Natural killer cell (primary cell): ENCODE measurements at regions not wholly inside any gene's neighbourhood (a gene's known extent, or its start where the extent isn't known, plus 50 kb on each side); places are given as distances from the start of the nearest gene placed in this dataset.

Experiments used
- ATAC-seq, 3 donors: fragments of 150-1000 bp in 2 of 3; fragments of 200-7000 bp in 1 of 3; cut with Tn5 transposase; 1 replicate in 1 of 3; 2 replicates in 2 of 3; pipeline ENCODE4 v1.10.0; 2021; ENCODE audit warnings: mild to moderate bottlenecking in 2 of 3, moderate library complexity in 2 of 3
- DNase-seq, 2 donors: peaks; one replicate each; pipeline versions ENCODE4 v3.0.0 to v3.0.0-alpha.2; 2013 to 2021; ENCODE audit warnings: mixed read lengths in 1 of 2
- H3K27ac ChIP-seq: one replicate; pipeline ENCODE4 v1.5.1; 2013; ENCODE audit warnings: mild to moderate bottlenecking, low read length
- H3K27me3 ChIP-seq: one replicate; pipeline ENCODE4 v1.6.1; 2013; ENCODE audit warnings: low read length; ENCODE audit not compliant: control insufficient read depth, insufficient read depth
- H3K36me3 ChIP-seq: one replicate; pipeline ENCODE4 v1.6.1; 2013; ENCODE audit warnings: low read length; ENCODE audit not compliant: control insufficient read depth, insufficient read depth
- H3K4me1 ChIP-seq: one replicate; pipeline ENCODE4 v1.6.1; 2013; ENCODE audit warnings: low read length; ENCODE audit not compliant: control insufficient read depth, insufficient read depth
- H3K4me3 ChIP-seq: one replicate; pipeline ENCODE4 v1.5.1; 2013; ENCODE audit warnings: low read length
- H3K9me3 ChIP-seq: one replicate; pipeline ENCODE4 v1.6.1; 2013; ENCODE audit warnings: low read length; ENCODE audit not compliant: control insufficient read depth, insufficient read depth
- H3K27ac Mint-ChIP-seq, 2 donors: one replicate each; pipeline ENCODE4 v1.8.0; 2022; ENCODE audit warnings: mild to moderate bottlenecking in 2 of 2, mixed read lengths in 2 of 2, moderate library complexity in 1 of 2
- H3K27me3 Mint-ChIP-seq, 2 donors: one replicate each; pipeline ENCODE4 v1.8.0; 2022; ENCODE audit warnings: low read depth in 2 of 2, mixed read lengths in 2 of 2
- H3K36me3 Mint-ChIP-seq: one replicate; pipeline ENCODE4 v1.8.0; 2022; ENCODE audit warnings: mixed read lengths
- H3K4me1 Mint-ChIP-seq, 2 donors: one replicate each; pipeline ENCODE4 v1.8.0; 2022; ENCODE audit warnings: mixed read lengths in 2 of 2
- H3K4me3 Mint-ChIP-seq: one replicate; pipeline ENCODE4 v1.8.0; 2022; ENCODE audit warnings: mild to moderate bottlenecking, moderate library complexity, mixed read lengths
- H3K9me3 Mint-ChIP-seq, 2 donors: one replicate each; pipeline ENCODE4 v1.8.0; 2022; ENCODE audit warnings: mixed read lengths in 2 of 2
- CTCF ChIP-seq: fragments of 200-600 bp; IDR thresholded peaks from one replicate; pipeline ENCODE4 v1.8.0; 2022; ENCODE audit warnings: antibody characterized with exemption
- WGBS: methylation state at CpG from one replicate; pipeline ENCODE4 v1.1.7; 2013; ENCODE audit warnings: missing lambda C conversion rate; ENCODE audit not compliant: insufficient coverage; 5-methylcytosine and 5-hydroxymethylcytosine counted together
- intact Hi-C: fragments of 100-400 bp; cut with micrococcal nuclease; formaldehyde crosslinking; loops from one replicate; pipeline ENCODE4 v1.14.2; 2022

GRCh38 chr3:34650131-34650530 is 851.7 kb downstream of the PDCD6IP start:
- Mint-ChIP-seq H3K27me3 (no peaks in the 10 kb centered on the region), H3K9me3 (peaks cover 3 to 4% of the 10 kb centered on the region in 2 donors), H3K4me1 (no peaks in the 10 kb centered on the region), H3K27ac (no peak overlapping the region), H3K36me3 (no peaks in the 10 kb centered on the region), H3K4me3 (no peak overlapping the region)
- Histone ChIP-seq H3K4me3 (no peak overlapping the region), H3K27ac (no peak overlapping the region), H3K4me1 (no peaks in the 10 kb centered on the region), H3K36me3 (no peaks in the 10 kb centered on the region), H3K9me3 (no peaks in the 10 kb centered on the region), H3K27me3 (no peaks in the 10 kb centered on the region)
- WGBS, result 81% methylated on average over 4 of the region's 4 CpGs
- no peak for TF ChIP-seq CTCF
- ATAC-seq, result no peak
- intact Hi-C loops, result no loop called here
- no peak for DNase-seq

GRCh38 chr3:34668915-34669314 is 870.5 kb downstream of the PDCD6IP start:
- 64% methylated on average over 3 of the region's 3 CpGs for WGBS
- ATAC-seq (no peak), DNase-seq (no peak)
- no peaks in the 10 kb centered on the region for H3K27me3 ChIP-seq
- H3K4me1 Mint-ChIP-seq, result no peaks in the 10 kb centered on the region
- H3K27me3 Mint-ChIP-seq, result no peaks in the 10 kb centered on the region
- no peak for TF ChIP-seq CTCF
- H3K4me3 ChIP-seq, result no peak overlapping the region
- H3K9me3 Mint-ChIP-seq, result peaks cover 9 to 14% of the 10 kb centered on the region in 2 donors
- H3K36me3 Mint-ChIP-seq, result no peaks in the 10 kb centered on the region
- no peak overlapping the region for H3K27ac Mint-ChIP-seq
- H3K4me3 Mint-ChIP-seq, result no peak overlapping the region
- H3K27ac ChIP-seq, result no peak overlapping the region
- no peaks in the 10 kb centered on the region for H3K36me3 ChIP-seq
- intact Hi-C loops, result no loop called here
- no peaks in the 10 kb centered on the region for H3K4me1 ChIP-seq
- no peaks in the 10 kb centered on the region for H3K9me3 ChIP-seq

GRCh38 chr3:34669490-34669889 is 871.1 kb downstream of the PDCD6IP start:
- H3K4me1 ChIP-seq, result no peaks in the 10 kb centered on the region
- DNase-seq (no peak), ATAC-seq (no peak)
- Mint-ChIP-seq H3K9me3 (peaks cover 9 to 14% of the 10 kb centered on the region in 2 donors), H3K36me3 (no peaks in the 10 kb centered on the region), H3K27me3 (no peaks in the 10 kb centered on the region), H3K4me1 (no peaks in the 10 kb centered on the region), H3K4me3 (no peak overlapping the region), H3K27ac (no peak overlapping the region)
- H3K27me3 ChIP-seq, result no peaks in the 10 kb centered on the region
- H3K4me3 ChIP-seq, result no peak overlapping the region
- WGBS, result 70% methylated on average over 3 of the region's 3 CpGs
- TF ChIP-seq CTCF, result no peak
- no peak overlapping the region for H3K27ac ChIP-seq
- no peaks in the 10 kb centered on the region for H3K9me3 ChIP-seq
- intact Hi-C loops, result no loop called here
- no peaks in the 10 kb centered on the region for H3K36me3 ChIP-seq

- Mint-ChIP-seq H3K9me3 (peaks cover 7 to 15% of the 10 kb centered on the region in 2 donors), H3K27ac (no peak overlapping the region), H3K27me3 (no peaks in the 10 kb centered on the region), H3K36me3 (no peaks in the 10 kb centered on the region), H3K4me3 (no peak overlapping the region), H3K4me1 (no peaks in the 10 kb centered on the region)
- H3K27ac ChIP-seq, result no peak overlapping the region
- TF ChIP-seq CTCF, result no peak
- H3K4me1 ChIP-seq, result no peaks in the 10 kb centered on the region
- no peak overlapping the region for H3K4me3 ChIP-seq
- no peaks in the 10 kb centered on the region for H3K27me3 ChIP-seq
- DNase-seq (no peak), ATAC-seq (no peak)
- intact Hi-C loops, result no loop called here
- no peaks in the 10 kb centered on the region for H3K9me3 ChIP-seq
- WGBS, result 97% methylated on average over 2 of the region's 2 CpGs
- H3K36me3 ChIP-seq, result no peaks in the 10 kb centered on the region
Measured at GRCh38 chr3:34675383-34676120, 877.1 kb downstream of the PDCD6IP start.
